GM18505 (cell line): ENCODE measurements at regions not wholly inside any gene's neighbourhood (a gene's known extent, or its start where the extent isn't known, plus 50 kb on each side); places are given as distances from the start of the nearest gene placed in this dataset.

Source experiments
- ATAC-seq: cut with Tn5 transposase; IDR thresholded peaks from one replicate; pipeline ENCODE4 v1.9.1; 2021; ENCODE audit not compliant: unreplicated experiment
- POLR2A ChIP-seq: IDR thresholded peaks from 4 replicates; pipeline ENCODE4 v1.6.1; 2011; ENCODE audit warnings: borderline replicate concordance; ENCODE audit not compliant: insufficient read depth, insufficient read length; ENCODE audit errors: extremely low read depth

DNA sequence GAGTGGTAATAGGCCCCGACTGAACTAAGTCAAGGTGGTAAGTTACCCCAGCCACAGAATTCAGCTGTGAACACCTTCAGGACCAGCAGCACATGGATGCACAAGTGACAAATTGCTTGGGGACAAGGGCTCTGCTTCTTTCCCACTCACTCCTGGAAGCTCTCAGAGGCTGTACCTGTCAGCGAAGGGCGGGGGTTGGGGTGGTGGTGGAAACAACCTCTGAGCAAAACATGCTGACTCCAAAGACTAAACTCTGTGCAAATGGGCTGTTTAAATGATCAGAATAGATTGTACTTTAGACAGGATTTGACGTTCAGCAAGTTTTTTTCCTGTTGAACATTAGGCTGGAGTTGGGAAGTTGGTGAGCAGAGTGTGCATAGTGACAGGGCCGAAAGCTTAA, 544.5 kb upstream of the ZNF608 start:
- ATAC-seq = no peak
- TF ChIP-seq POLR2A = no peak

GRCh38 chr5:125291447-125291846, 545.0 kb upstream of the ZNF608 start:
- TF ChIP-seq POLR2A = no peak
- no peak for ATAC-seq

GRCh38 chr5:125293223-125293622, 546.8 kb upstream of the ZNF608 start:
- ATAC-seq = no peak
- TF ChIP-seq POLR2A = no peak

GRCh38 chr5:125293726-125294125, 547.3 kb upstream of the ZNF608 start:
- no peak for TF ChIP-seq POLR2A
- no peak for ATAC-seq

- no peak for TF ChIP-seq POLR2A
- ATAC-seq = no peak
These were observed 548.4 kb upstream of the ZNF608 start for GRCh38 chr5:125294844-125295243.

DNA sequence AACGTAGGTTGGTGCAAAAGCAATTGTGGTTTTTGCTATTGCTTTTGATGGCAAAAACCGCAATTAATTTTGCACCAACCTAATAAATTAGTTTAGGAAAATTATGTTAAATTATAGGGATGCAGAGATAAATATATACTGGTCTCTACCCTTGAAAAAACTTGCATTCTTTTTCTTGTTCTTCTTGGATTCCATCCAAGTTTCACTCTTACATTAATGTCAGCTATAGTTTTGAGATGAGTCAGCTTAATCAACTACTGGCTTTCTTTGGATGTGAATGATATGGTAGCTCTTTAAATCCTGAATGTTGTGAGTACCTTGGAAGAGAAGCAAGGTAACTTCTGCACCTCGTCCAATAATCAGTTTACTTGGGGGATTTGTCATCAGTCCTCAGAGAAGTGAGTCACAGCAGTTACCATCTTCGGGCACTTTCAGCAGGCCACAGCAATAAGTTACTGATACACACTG, 549.0 kb upstream of the ZNF608 start:
- ATAC-seq = peak; percentile 39
- no peak for TF ChIP-seq POLR2A

DNA sequence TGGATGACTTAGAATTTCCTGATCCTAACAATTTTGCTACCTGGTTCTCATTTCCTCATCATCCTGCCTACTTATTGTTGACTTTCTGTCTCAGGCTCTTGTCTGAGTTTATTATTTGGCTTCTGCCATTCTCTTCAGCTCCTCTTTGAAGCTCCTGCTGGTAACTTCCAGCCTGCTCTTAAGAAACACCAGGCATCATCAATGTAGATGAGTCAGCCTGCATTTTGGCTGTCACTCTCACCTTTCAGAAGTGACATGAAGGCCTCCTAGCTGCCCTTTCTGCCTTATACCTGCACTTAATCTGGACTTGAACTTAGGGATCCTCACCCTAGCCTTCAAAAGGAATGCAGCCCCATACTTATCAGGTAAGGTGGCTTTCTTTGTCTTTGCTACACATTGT, 551.8 kb upstream of the ZNF608 start:
- TF ChIP-seq POLR2A = no peak
- ATAC-seq = no peak

GRCh38 chr5:125298746-125299379, 552.4 kb upstream of the ZNF608 start:
- no peak for TF ChIP-seq POLR2A
- no peak for ATAC-seq

- no peak for TF ChIP-seq POLR2A
These were observed 555.3 kb upstream of the ZNF608 start for GRCh38 chr5:125301711-125302110.

DNA sequence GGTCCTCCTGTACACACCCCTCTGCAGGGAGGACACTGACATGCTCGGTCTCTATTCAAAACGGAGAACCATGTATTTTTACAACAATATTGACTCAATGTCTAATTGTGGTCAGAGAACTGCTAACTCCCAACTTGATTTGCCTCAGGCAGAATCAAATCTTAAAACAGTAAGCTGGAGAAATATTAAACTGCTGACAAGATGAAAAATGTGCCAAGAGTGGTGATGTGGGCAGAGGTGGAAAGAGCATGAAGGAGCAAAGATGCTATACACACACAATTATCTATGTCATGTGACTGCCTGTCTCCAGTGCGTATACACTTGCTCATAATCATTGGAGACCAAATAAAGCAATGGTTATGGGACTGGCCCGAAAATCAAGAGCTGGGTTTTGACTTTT, 556.1 kb upstream of the ZNF608 start:
- no peak for TF ChIP-seq POLR2A
- ATAC-seq = no peak

More at GRCh38 chr5:125301711-125302110, 555.3 kb upstream of the ZNF608 start:
- ATAC-seq = no peak

DNA sequence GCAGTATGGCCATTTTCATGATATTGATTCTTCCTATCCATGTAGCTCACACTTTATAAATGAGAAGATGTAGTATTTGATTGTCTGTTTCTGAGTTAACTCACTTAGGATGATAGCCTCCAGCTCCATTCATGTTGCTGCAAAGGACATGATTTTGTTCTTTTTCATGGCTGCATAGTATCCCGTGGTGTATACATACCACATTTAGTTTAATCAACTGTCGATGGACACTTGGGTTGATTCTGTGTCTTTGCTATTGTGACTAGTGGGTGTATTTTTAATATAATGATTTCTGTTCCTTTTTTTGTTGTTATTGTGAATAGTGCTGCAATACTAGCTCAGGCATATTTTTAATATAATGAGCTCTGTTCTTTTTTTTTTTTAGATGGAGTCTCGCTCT, 560.3 kb upstream of the ZNF608 start:
- TF ChIP-seq POLR2A = no peak
- ATAC-seq = no peak

- ATAC-seq = no peak
- TF ChIP-seq POLR2A = no peak
These were observed 564.3 kb upstream of the ZNF608 start for GRCh38 chr5:125310749-125311148.

- no peak for ATAC-seq
- TF ChIP-seq POLR2A = no peak
These were observed 565.3 kb upstream of the ZNF608 start for GRCh38 chr5:125311743-125312142.

DNA sequence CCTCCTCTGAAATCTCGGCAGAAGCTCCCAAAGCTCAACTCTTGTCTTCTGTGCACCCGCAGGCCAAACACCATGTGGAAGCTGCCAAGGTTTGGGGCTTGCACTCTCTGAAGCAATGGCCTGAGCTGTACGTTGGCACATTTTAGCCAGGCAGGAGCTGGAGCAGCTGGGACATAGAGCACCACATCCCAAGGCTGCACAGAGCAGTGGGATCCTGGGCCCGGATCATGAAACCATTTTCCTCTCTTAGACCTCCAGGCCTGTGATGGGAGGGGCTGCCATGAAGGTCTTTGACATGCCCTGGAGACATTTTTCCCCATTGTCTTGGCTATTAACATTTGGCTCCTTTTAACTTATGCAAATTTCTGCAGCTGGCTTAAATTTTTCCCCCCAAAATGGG, 567.1 kb upstream of the ZNF608 start:
- TF ChIP-seq POLR2A = no peak
- no peak for ATAC-seq

GRCh38 chr5:125315306-125315705, 568.9 kb upstream of the ZNF608 start:
- no peak for ATAC-seq
- TF ChIP-seq POLR2A = no peak

DNA sequence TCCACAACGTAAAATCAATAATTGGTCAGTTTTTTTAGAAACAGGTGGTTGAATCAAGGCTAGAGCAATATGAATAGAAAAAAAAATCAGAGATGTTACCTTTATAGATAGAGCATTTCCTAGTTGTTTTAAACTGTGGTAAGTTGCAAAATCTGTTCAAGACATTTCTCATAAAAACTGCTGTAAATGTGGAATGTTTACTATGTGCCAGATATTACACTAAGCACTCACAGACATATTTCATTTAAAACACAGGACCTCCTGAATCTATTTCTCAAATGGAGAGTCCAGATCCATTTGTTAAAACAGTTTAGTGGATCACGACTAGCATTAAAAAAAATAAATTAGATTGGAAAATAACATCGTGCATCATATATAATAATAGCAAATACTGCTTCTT, 570.0 kb upstream of the ZNF608 start:
- no peak for ATAC-seq
- no peak for TF ChIP-seq POLR2A

DNA sequence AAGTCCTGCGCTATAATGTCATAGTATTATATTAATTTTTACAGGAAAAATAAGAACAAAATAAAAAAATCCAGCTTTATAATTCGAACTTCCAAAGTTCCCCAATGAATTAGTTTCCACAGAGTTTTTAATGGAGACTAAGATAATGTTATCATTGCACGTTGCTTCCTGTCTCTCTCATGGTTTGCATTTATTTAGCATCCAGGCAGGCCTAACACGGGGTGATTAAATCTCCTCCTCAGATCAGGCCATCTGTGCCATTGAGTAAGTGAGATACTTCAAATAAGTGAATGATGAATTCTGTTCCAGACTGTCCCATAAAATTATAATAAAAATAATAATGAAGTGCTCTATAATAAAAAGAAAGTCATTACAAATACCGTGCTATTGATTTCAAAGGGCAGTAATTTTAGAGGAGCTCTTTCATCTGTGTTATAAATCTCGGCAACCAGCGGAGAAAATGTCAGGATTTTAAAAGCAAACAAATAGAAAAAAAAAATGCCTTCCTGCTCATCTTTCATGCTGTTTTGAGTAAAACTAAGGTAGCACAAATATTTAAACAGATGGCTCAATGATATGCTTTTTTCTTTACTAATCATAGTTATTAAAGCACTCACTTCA, 570.6 kb upstream of the ZNF608 start:
- TF ChIP-seq POLR2A = no peak
- no peak for ATAC-seq
